ENCODE measurements at regions not wholly inside any gene's neighbourhood (a gene's known extent, or its start where the extent isn't known, plus 50 kb on each side); places are given as distances from the start of the nearest gene placed in this dataset.

DNA sequence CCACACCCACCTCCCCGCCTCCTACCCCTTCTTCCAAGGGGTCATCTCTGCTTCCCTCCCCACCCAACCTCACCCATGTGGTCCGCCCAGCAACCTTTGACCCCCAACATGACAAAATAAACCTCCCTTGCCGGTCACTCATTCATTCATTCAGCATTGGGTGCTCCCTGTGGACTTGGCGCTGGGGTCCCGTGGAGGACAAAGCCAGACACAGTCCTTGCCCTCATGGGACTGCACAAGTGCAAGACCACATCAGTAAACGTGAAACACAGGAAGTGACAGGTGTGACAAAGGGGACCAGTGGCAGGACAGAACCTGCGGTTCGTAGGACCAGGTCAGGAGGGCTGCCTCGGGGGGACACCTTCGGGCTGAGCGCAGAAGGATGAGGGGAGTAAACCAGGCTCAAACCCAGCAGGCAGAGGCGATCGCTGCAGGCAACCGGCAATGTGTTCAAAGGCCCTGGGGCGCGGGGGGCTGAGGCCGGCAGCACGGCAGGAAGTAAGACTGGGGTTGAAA, 185.4 kb downstream of the SEC14L1 start:
- TF ChIP-seq CTCF (IDR thresholded peaks at IDR 0.05) (no peak), ZFX (IDR thresholded peaks at IDR 0.05; ENCODE audit: borderline replicate concordance) (no peak)

Measured in 22Rv1 (cell line).